ENCODE measurements at regions not wholly inside any gene's neighbourhood (a gene's known extent, or its start where the extent isn't known, plus 50 kb on each side); places are given as distances from the start of the nearest gene placed in this dataset.

GRCh38 chr21:16181018-16181417, 451.2 kb downstream of the USP25 start:
- DNase-seq (ENCODE audit: low read depth) = peak; percentile 33
- no peak for TF ChIP-seq CTCF (conservative IDR thresholded peaks at IDR 0.05; ENCODE audit: control insufficient read depth, insufficient read depth, low read depth, low read length)

GRCh38 chr21:16185766-16186165, 456.0 kb downstream of the USP25 start:
- no peak for TF ChIP-seq CTCF (conservative IDR thresholded peaks at IDR 0.05; ENCODE audit: control insufficient read depth, insufficient read depth, low read depth, low read length)
- DNase-seq (ENCODE audit: low read depth) = no peak
- no peak overlapping the region for H3K4me3 ChIP-seq (ENCODE audit: control insufficient read depth, low read depth, low read length)

More at GRCh38 chr21:16181018-16181417, 451.2 kb downstream of the USP25 start:
- no peak overlapping the region for H3K4me3 ChIP-seq (ENCODE audit: control insufficient read depth, low read depth, low read length)

- no peak for DNase-seq (ENCODE audit: low read depth)
Observed at GRCh38 chr21:16186742-16187141, 457.0 kb downstream of the USP25 start.

GRCh38 chr21:16187603-16188301, 458.0 kb downstream of the USP25 start:
- no peak overlapping the region for H3K4me3 ChIP-seq (ENCODE audit: control insufficient read depth, low read depth, low read length)
- no peak for DNase-seq (ENCODE audit: low read depth)
- no peak for TF ChIP-seq CTCF (conservative IDR thresholded peaks at IDR 0.05; ENCODE audit: control insufficient read depth, insufficient read depth, low read depth, low read length)

More at GRCh38 chr21:16186742-16187141, 457.0 kb downstream of the USP25 start:
- TF ChIP-seq CTCF (conservative IDR thresholded peaks at IDR 0.05; ENCODE audit: control insufficient read depth, insufficient read depth, low read depth, low read length) = no peak
- H3K4me3 ChIP-seq (ENCODE audit: control insufficient read depth, low read depth, low read length) = no peak overlapping the region

GRCh38 chr21:16192902-16193301, 463.1 kb downstream of the USP25 start:
- no peak for TF ChIP-seq CTCF (conservative IDR thresholded peaks at IDR 0.05; ENCODE audit: control insufficient read depth, insufficient read depth, low read depth, low read length)
- DNase-seq (ENCODE audit: low read depth) = peak; percentile 85
- H3K4me3 ChIP-seq (ENCODE audit: control insufficient read depth, low read depth, low read length) = no peak overlapping the region

GRCh38 chr21:16193496-16194094, 463.8 kb downstream of the USP25 start:
- TF ChIP-seq CTCF (conservative IDR thresholded peaks at IDR 0.05; ENCODE audit: control insufficient read depth, insufficient read depth, low read depth, low read length) = no peak
- DNase-seq (ENCODE audit: low read depth) = no peak
- H3K4me3 ChIP-seq (ENCODE audit: control insufficient read depth, low read depth, low read length) = peak overlapping the region; percentile 65

All from fibroblast of mammary gland (primary cell).